HCT116 (cell line): ENCODE measurements at regions not wholly inside any gene's neighbourhood (a gene's known extent, or its start where the extent isn't known, plus 50 kb on each side); places are given as distances from the start of the nearest gene placed in this dataset.

Source experiments
- ATAC-seq: fragments of 200-7000 bp; cut with Tn5 transposase; 2 replicates; pipeline ENCODE4 v1.9.1; 2020; ENCODE audit warnings: mild to moderate bottlenecking, moderate library complexity
- BruUV-seq: library from RNA; stranded (reverse); fragments of 400-500 nt; replicated peaks from 2 replicates; lab custom pipeline; 2021; lab: Mats Ljungman, UMichigan
- CTCF ChIA-PET: fragments of 300-600 bp; sonication (Branson Sonifier 250); formaldehyde crosslinking; loops from one replicate; lab custom pipeline; 2021; ENCODE audit warnings: antibody characterized with exemption; lab: Charles Lee
- POLR2A ChIA-PET: fragments of 300-600, 350-600 bp; sonication (Branson Sonifier 250); formaldehyde crosslinking; loops from one replicate; lab custom pipeline; 2021; ENCODE audit warnings: antibody characterized with exemption; lab: Charles Lee
- RAD21 ChIA-PET, 2 experiments: fragments of 300-600 bp; sonication (Branson Sonifier 250); formaldehyde crosslinking; loops; one replicate each; lab custom pipeline; 2023; ENCODE audit warnings: low total read pairs in 2 of 2; ENCODE audit not compliant: uncharacterized antibody in 2 of 2, unreplicated experiment in 2 of 2, low non-redundant PET in 1 of 2; lab: Charles Lee
- DNase-seq: peaks from one replicate; pipeline ENCODE4 v3.0.0-alpha.2; 2010; ENCODE audit warnings: low read depth, low spot score
- H2AFZ ChIP-seq: fragments of 200-600 bp; shearing (Covaris generic), sonication (generic); 2 replicates; pipeline ENCODE4 v1.6.1; 2017; ENCODE audit warnings: low read depth, mixed run types, mixed read lengths, antibody characterized with exemption, low read length; ENCODE audit not compliant: poor library complexity, severe bottlenecking
- H3K27ac ChIP-seq: 2 replicates; pipeline ENCODE4 v1.5.1; 2012; ENCODE audit warnings: low read depth, low read length
- H3K27me3 ChIP-seq: fragments of 200-600 bp; sonication (generic); 2 replicates; pipeline ENCODE4 v1.6.1; 2016; ENCODE audit warnings: mixed run types, low read length, mixed read lengths; ENCODE audit not compliant: insufficient read depth
- H3K36me3 ChIP-seq, 2 experiments: fragments of 200-500 bp in 1 of 2; fragments of 200-600 bp in 1 of 2; sonication (Bioruptor generic) in 1 of 2; sonication (generic) in 1 of 2; 2 replicates each; pipeline versions ENCODE4 v1.5.1 to v1.6.1; 2014 to 2016; ENCODE audit warnings: low read length in 2 of 2, inconsistent platforms in 1 of 2, mixed read lengths in 1 of 2, mixed run types in 1 of 2; ENCODE audit not compliant: insufficient read depth in 2 of 2, control insufficient read depth in 1 of 2
- H3K4me1 ChIP-seq, 2 experiments: fragments of 200-600 bp in 1 of 2; sonication (generic) in 1 of 2; 2 replicates each; pipeline versions ENCODE4 v1.5.1 to v1.6.1; 2012 to 2017; ENCODE audit warnings: low read length in 2 of 2, inconsistent platforms in 1 of 2, mild to moderate bottlenecking in 1 of 2, mixed read lengths in 1 of 2, mixed run types in 1 of 2, moderate library complexity in 1 of 2; ENCODE audit not compliant: insufficient read depth in 2 of 2, control insufficient read depth in 1 of 2
- H3K4me2 ChIP-seq: fragments of 200-600 bp; sonication (generic); 2 replicates; pipeline ENCODE4 v1.6.1; 2017; ENCODE audit warnings: mixed run types, low read length, mixed read lengths
- H3K4me3 ChIP-seq, 2 experiments: fragments of 200-600 bp in 1 of 2; sonication (generic) in 1 of 2; replicated peaks in 1 of 2; 2 replicates each; pipeline ENCODE4 v1.5.1; 2011 to 2016; ENCODE audit warnings: low read length in 2 of 2, control low read depth in 1 of 2, low read depth in 1 of 2, mild to moderate bottlenecking in 1 of 2, mixed read lengths in 1 of 2, mixed run types in 1 of 2
- H3K79me2 ChIP-seq: fragments of 200-600 bp; sonication (generic); 2 replicates; pipeline ENCODE4 v1.6.1; 2017; ENCODE audit warnings: mild to moderate bottlenecking, mixed run types, low read length, moderate library complexity, mixed read lengths; ENCODE audit not compliant: insufficient read depth
- H3K9ac ChIP-seq: fragments of 200-600 bp; sonication (generic); 2 replicates; pipeline ENCODE4 v1.6.1; 2016; ENCODE audit warnings: low read length, mixed read lengths
- H3K9me2 ChIP-seq: fragments of 200-600 bp; sonication (generic), shearing (Covaris generic); 2 replicates; pipeline ENCODE4 v1.6.1; 2017; ENCODE audit warnings: mixed run types, mild to moderate bottlenecking, moderate library complexity; ENCODE audit not compliant: insufficient read depth
- H3K9me3 ChIP-seq, 2 experiments: fragments of 200-500 bp in 1 of 2; fragments of 200-600 bp in 1 of 2; sonication (Bioruptor generic) in 1 of 2; sonication (generic) in 1 of 2; 2 replicates each; pipeline ENCODE4 v1.6.1; 2014 to 2017; ENCODE audit warnings: low read length in 2 of 2, mixed read lengths in 2 of 2, inconsistent platforms in 1 of 2, low read depth in 1 of 2, mild to moderate bottlenecking in 1 of 2, mixed run types in 1 of 2, moderate library complexity in 1 of 2; ENCODE audit not compliant: control insufficient read depth in 1 of 2, insufficient read depth in 1 of 2
- H4K20me1 ChIP-seq: fragments of 200-600 bp; sonication (generic), shearing (Covaris generic); 2 replicates; pipeline ENCODE4 v1.6.1; 2017; ENCODE audit warnings: mixed run types, mild to moderate bottlenecking, moderate library complexity; ENCODE audit not compliant: insufficient read depth
- CEBPB ChIP-seq: IDR thresholded peaks from 2 replicates; pipeline ENCODE4 v1.6.1; 2012; ENCODE audit warnings: low read depth
- EGR1 ChIP-seq: IDR thresholded peaks from 2 replicates; pipeline ENCODE4 v1.6.1; 2012; ENCODE audit warnings: low read depth
- ELF1 ChIP-seq: IDR thresholded peaks from 2 replicates; pipeline ENCODE4 v1.6.1; 2012; ENCODE audit warnings: low read depth, borderline replicate concordance
- EZH2 ChIP-seq: fragments of 200-600 bp; sonication (generic); IDR thresholded peaks from 2 replicates; pipeline ENCODE4 v1.6.1; 2017; ENCODE audit warnings: antibody characterized with exemption, mixed run types
- FOSL1 ChIP-seq: IDR thresholded peaks from 2 replicates; pipeline ENCODE4 v1.6.1; 2012; ENCODE audit warnings: low read depth
- POLR2AphosphoS5 ChIP-seq: IDR thresholded peaks from 2 replicates; pipeline ENCODE4 v1.6.1; 2011; ENCODE audit warnings: mild to moderate bottlenecking, low read depth, low read length, moderate library complexity
- RAD21 ChIP-seq: IDR thresholded peaks from 2 replicates; pipeline ENCODE4 v1.6.1; 2012; ENCODE audit warnings: low read depth, mild to moderate bottlenecking
- SIN3A ChIP-seq: IDR thresholded peaks from 2 replicates; pipeline ENCODE4 v1.6.1; 2012; ENCODE audit warnings: low read depth
- YY1 ChIP-seq: IDR thresholded peaks from 2 replicates; pipeline ENCODE4 v1.6.1; 2011; ENCODE audit warnings: low read length, low read depth, moderate library complexity, mild to moderate bottlenecking; ENCODE audit not compliant: insufficient replicate concordance; ENCODE audit errors: extremely low read depth
- ZNF274 ChIP-seq: fragments of 200-500 bp; sonication (Bioruptor generic); IDR thresholded peaks from 2 replicates; pipeline ENCODE4 v1.6.1; 2014; ENCODE audit warnings: mild to moderate bottlenecking, low read depth, low read length, inconsistent platforms
- intact Hi-C: fragments of 100-400 bp; cut with micrococcal nuclease; formaldehyde crosslinking; loops from 2 replicates; pipeline ENCODE4 v1.10.0; 2022
- TF ChIP-seq, protein P1 (sequence below): IDR thresholded peaks from 2 replicates; pipeline ENCODE4 v1.6.1; 2012
- TF ChIP-seq, protein P2 (sequence below): IDR thresholded peaks from 2 replicates; pipeline ENCODE4 v1.6.1; 2012; ENCODE audit warnings: low read depth

DNA sequence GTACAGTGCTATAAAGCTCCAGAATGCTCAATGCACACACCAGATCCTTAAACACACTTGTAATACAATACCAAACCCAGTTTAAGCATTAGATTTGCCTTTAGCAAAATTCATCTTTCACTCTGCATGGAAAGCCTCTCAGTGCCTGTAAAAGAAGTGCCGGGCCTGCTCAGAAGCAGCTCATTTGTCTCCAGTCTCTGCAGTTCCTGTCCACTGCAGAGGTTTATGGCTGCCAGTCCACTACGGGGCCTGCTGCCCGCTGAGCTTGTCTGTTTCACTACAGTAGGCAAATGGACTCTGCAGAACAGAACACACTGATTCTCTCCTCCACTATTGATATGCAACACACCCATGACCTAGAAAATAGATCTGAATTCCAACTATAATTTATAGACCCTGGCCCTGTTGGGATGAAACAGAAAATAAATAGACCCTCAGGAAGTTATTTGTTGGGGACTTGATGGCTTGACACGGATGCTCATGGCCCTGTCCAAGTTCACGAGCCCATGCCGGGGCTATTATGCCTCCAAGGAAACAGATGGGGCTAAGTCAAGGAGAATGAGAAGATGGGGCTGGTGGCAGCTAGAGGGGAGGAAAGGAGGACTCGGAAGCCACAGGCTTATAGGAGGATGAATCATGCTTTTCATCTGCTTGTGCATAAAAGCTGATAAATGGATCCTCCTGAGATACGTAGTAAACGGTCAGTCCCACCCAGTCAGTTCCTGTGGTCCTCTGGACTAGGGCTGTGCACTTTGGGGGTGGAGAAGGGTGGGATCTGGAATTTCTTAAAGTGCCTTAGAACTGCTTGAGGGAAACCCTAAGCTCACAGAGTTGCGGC, 416.8 kb upstream of the TENM4 start:
- no peak overlapping the region for H2AFZ ChIP-seq
- POLR2A ChIA-PET: no interaction called here
- no peaks in the 10 kb centered on the region for H3K36me3 ChIP-seq
- RAD21 ChIA-PET: no interaction called here
- H3K4me1 ChIP-seq: no peaks in the 10 kb centered on the region
- TF ChIP-seq EGR1 (no peak), FOSL1 (no peak), EZH2 (no peak), ELF1 (no peak)
- no peak overlapping the region for H3K4me2 ChIP-seq
- no peaks in the 10 kb centered on the region for H3K27me3 ChIP-seq
- H3K4me3 ChIP-seq: no peak overlapping the region
- H3K9me2 ChIP-seq: no peaks in the 10 kb centered on the region
- no peak for ATAC-seq
- H3K9me3 ChIP-seq: peaks cover 5 to 9% of the 10 kb centered on the region in 2 experiments; a peak in 3 of 4 replicates
- no TSS peak for BruUV-seq
- H3K9ac ChIP-seq: no peak overlapping the region
- H3K79me2 ChIP-seq: no peaks in the 10 kb centered on the region
- H3K27ac ChIP-seq: no peak overlapping the region
- CTCF ChIA-PET: no interaction called here
- intact Hi-C loops: no loop called here
- no peak for DNase-seq
- no peaks in the 10 kb centered on the region for H4K20me1 ChIP-seq

- RAD21 ChIA-PET: no interaction called here
- TF ChIP-seq EGR1: no peak
- TF ChIP-seq ZNF274: no peak
- TF ChIP-seq SIN3A: no peak
- TF ChIP-seq, protein P1, sequence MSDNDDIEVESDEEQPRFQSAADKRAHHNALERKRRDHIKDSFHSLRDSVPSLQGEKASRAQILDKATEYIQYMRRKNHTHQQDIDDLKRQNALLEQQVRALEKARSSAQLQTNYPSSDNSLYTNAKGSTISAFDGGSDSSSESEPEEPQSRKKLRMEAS: no peak
- TF ChIP-seq YY1: no peak
- TF ChIP-seq POLR2AphosphoS5: no peak
- TF ChIP-seq RAD21: no peak
- no peak for TF ChIP-seq CEBPB
- TF ChIP-seq, protein P2, sequence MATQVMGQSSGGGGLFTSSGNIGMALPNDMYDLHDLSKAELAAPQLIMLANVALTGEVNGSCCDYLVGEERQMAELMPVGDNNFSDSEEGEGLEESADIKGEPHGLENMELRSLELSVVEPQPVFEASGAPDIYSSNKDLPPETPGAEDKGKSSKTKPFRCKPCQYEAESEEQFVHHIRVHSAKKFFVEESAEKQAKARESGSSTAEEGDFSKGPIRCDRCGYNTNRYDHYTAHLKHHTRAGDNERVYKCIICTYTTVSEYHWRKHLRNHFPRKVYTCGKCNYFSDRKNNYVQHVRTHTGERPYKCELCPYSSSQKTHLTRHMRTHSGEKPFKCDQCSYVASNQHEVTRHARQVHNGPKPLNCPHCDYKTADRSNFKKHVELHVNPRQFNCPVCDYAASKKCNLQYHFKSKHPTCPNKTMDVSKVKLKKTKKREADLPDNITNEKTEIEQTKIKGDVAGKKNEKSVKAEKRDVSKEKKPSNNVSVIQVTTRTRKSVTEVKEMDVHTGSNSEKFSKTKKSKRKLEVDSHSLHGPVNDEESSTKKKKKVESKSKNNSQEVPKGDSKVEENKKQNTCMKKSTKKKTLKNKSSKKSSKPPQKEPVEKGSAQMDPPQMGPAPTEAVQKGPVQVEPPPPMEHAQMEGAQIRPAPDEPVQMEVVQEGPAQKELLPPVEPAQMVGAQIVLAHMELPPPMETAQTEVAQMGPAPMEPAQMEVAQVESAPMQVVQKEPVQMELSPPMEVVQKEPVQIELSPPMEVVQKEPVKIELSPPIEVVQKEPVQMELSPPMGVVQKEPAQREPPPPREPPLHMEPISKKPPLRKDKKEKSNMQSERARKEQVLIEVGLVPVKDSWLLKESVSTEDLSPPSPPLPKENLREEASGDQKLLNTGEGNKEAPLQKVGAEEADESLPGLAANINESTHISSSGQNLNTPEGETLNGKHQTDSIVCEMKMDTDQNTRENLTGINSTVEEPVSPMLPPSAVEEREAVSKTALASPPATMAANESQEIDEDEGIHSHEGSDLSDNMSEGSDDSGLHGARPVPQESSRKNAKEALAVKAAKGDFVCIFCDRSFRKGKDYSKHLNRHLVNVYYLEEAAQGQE: no peak
- TF ChIP-seq, all 23 proteins: peak for 0
- CTCF ChIA-PET: no interaction called here
- Histone ChIP-seq H3K27me3 (no peaks in the 10 kb centered on the region), H3K9me2 (no peaks in the 10 kb centered on the region), H3K79me2 (no peaks in the 10 kb centered on the region), H3K27ac (no peak overlapping the region), H4K20me1 (no peaks in the 10 kb centered on the region), H3K9me3 (peaks cover 4 to 5% of the 10 kb centered on the region in 2 experiments), H3K4me2 (no peak overlapping the region), H3K9ac (no peak overlapping the region), H2AFZ (no peak overlapping the region), H3K4me3 (no peak overlapping the region), H3K36me3 (no peaks in the 10 kb centered on the region), H3K4me1 (no peaks in the 10 kb centered on the region)
- POLR2A ChIA-PET: no interaction called here
- DNase-seq (no peak), ATAC-seq (no peak)
- intact Hi-C loops: no loop called here
- no TSS peak for BruUV-seq
Measured at GRCh38 chr11:79852176-79852575, 411.3 kb upstream of the TENM4 start.
